HG03354 (cell line): ENCODE measurements at regions not wholly inside any gene's neighbourhood (a gene's known extent, or its start where the extent isn't known, plus 50 kb on each side); places are given as distances from the start of the nearest gene placed in this dataset.
"Not testable (repeated sequence)": the region's sequence is repeated elsewhere in the genome, so short reads cannot be mapped to it uniquely, and the experiment has no call there.

ENCODE experiments used
- ATAC-seq: cut with Tn5 transposase; IDR thresholded peaks from one replicate; pipeline ENCODE4 v1.9.1; 2021; ENCODE audit warnings: mild to moderate bottlenecking; ENCODE audit not compliant: unreplicated experiment, poor library complexity, severe bottlenecking

DNA sequence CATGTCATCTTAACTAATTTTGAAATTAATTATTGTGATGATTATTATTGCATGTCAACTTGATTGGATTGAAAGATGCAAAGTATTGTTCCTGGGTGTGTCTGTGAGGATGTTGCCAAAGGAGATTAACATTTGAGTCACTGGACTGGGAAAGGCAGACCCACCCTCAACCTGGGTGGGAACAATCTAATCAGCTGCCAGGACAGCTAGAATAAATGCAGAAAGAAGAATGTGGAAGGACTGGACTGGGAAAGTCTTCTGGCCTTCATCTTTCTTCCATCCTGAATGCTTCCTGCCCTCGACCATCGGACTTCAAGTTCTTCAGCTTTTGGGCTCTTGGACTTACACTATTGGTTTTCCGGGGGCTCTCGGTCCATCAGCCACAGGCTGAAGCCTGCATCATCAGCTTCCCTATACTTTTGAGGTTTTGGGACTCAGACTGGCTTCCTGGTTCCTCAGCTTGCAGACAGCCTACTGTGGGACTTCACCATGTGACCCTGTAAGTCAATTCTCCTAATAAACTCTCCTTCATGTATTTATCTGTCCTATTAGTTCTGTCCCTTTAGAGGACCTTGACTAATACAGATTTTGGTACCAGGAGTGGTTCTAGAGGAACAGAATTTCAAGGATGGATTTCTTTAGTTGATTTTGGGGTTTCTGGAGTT lies 959.8 kb downstream of the ANKRD7 start:
- no peak for ATAC-seq

DNA sequence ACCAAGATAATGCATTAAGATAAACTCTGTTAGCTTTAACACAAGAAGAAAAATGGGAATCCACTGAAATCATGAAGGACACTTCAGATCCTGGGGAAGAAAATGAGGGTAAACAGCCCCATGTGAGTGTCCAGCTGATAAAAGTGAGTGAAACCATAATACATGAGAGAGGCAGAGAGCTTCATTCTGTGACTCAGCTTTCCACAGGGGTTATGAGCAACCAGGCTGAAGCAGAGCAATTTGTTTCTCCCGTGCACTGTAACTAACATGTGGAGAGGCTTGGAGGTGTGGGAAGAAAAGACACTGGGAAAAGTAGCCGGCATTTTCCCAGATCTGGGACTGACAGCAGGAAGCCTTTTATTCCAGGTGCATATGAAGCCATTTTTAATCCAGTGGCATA lies 971.7 kb downstream of the ANKRD7 start:
- no peak for ATAC-seq

DNA sequence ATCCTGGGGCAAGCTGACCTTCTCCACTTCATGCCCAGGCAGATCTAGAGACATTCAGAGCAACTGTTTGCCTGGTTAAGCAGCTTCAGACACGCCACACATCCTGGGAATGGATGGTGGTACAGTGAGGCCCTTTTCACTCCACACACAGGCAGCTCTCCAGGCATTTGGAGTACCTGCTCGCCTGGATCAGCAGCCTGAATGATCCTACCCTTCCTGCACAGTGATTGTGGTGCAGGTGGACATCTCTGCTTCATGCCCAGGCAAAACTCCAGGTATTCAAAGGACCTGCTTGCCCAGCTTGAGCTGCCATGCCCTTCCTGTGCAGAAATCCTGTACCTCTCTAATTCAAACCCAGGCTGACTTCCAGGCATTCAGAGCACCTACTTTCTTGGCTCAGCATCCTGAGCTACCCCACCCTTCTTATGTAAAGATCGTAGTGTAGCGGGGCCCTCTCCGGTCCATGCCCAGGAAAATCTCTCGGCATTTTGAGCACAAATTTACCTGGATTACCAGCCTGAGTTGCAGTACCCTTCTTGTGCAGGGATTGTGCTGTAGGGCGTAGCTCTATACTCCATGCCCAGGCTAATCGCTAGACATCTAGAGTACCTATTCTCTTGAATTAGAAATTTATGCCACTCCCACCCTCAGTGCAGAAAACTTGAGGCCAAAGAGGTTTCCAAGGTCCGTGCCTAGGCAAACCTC lies 972.8 kb downstream of the ANKRD7 start:
- no peak for ATAC-seq

DNA sequence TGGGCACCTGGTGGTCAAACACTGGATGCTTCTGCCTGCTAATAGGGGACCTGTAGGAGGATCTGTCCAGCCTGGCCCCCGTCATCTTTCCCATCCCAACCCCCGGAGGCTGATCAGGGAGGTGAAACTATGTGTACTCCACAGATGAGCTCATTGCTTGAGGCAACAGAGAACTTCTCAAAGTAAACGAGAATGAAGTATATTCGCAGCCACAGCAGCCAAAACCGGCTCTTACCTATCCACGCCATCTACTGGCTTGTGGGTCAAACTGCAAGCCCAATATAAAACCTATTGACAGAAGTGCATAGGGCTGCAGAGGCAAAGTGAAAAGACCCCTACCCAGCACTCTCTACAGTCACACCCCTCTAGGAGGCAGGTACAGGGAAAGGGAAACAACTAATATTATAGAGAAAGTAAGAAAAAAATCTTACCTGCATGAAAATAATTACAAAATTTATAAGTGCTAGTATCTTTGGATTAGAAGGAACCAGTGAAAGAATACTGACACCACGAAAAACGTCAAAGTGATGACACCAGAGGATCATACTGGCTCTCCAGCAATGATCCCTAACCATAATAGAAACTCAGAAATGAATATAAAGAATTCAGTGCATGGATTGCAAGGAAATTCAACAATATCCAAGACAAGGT lies 973.5 kb downstream of the ANKRD7 start:
- ATAC-seq: peak; percentile 95

DNA sequence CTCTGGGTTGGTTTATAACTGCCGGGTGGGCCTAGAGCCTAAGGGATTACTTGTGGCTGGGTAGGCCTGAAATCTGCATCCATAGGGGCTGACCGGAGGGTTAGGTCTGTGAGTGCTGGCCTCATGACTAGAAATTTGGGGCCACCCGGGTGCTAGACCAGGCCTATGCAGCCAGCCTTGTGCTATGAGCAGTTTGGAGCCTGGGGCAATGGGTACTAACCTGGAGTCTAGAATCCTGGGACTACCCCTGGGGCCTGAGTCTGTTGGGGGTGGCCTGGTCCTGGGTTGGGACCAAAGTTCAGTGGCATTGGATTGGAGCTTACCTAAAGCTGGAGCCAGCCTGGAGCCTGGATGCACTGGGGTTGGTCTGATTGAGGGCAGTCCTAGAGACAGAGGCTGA lies 995.2 kb downstream of the ANKRD7 start:
- no peak for ATAC-seq

DNA sequence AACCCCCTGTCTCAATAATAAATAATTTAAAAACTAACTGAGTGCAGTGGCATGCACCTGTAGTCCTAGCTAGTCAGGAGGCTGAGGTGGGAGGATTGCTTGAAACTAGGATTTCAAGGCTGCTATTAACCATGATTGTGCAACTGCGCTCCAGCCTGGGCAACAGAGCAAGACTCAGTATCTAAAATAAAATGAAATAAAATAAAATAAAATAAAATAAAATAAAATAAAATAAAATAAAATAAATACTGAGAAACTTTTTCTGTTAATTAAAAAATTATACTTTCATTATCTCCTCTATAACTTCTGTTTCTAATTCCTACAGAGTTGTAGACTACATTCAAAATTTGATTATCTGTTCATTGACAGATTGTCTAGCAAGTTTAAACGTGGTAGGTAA lies 999.4 kb downstream of the ANKRD7 start:
- ATAC-seq: no peak

DNA sequence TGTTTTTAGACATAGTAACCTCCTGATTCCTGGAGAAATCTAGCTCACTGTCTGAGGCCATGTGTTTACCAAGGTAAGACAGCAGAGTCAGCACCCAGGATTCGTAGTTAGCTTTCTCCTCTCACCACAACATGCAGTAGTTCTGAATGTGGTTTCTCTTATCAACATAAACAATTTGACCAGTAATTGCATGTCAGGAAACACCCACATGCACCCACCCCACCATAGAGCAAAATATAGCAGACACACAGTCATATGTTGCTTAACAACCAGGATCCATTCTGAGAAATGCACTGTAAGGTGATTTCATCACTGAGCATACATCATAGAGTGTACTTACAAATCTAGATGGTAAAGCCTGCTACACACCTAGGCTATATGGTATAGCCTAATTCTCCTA lies 1004.0 kb downstream of the ANKRD7 start:
- no peak for ATAC-seq

DNA sequence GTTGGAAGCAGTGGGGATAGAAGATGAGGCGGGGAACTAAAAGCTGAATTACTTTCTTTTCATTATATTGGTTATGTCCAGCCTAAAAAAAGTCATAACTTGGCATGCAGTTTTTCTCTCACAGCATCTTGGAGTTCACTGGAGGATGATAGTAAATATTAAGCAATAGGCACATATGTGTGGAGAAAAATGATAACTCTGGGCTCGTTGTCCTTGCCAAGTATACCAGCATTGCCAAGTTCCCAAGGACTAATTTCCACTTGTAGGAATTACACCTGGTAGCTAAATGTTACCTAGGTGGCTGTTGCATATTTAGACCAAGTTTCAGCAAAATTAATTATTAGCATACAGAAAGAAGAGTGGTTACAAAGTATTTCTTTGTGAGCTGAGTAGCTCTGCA lies 1007.6 kb downstream of the ANKRD7 start:
- ATAC-seq: no peak

DNA sequence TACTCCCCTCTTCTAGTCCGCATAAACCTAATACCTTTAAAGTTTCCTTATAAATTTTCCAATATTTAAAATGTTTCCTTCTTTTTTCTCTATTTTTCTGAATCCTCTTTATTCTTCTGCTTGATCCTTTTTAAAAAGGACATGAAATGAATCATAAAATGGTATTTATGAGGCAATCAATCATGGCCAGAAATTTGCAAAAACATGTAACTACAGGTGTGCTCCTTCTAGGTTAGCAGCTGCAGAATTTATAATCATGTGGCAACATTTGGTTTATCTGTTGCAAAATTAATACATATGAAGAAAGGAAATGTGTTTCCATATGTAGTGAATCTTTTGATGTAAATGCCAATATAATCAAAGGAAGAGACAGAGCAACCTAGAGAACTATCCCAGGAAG lies 1008.5 kb downstream of the ANKRD7 start:
- no peak for ATAC-seq

DNA sequence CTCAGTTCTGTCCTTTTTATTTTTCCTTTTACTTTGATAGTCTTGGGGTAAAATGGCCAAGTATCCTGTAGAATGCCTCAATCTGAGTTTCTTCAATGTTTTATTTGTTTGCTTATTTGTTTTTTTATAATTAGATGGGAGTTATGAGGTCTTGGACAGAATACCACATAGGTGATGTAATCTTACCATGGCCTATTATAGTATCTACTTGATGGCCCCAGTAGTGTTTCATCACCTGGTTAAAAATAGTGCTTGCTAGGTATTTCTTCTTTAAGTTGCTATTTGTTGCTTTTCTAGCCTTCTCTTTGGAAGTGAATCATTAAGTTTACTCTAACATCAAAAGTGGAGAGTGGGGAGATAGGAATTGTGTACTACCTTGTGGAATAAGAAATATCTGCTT lies 1020.0 kb upstream of the KCND2 start:
- no peak for ATAC-seq

DNA sequence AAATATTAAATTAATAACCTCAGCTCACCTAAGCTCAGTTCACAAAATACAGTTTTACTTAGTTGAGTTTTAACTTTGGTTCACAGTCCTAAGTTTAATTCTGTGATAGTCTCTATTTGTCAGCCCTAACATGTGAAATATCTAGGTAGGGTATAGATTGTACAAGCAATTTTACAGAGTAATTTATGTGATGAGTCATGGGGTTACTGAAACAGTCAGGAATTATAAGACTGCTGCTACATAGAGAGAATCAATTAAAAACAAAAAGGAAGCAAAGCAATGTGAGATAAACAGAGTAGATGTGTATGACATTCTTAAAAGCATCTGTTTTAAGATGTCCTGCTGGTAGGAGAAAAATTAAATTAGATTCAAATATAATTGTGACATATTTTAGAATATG lies 1018.2 kb upstream of the KCND2 start:
- ATAC-seq: no peak

DNA sequence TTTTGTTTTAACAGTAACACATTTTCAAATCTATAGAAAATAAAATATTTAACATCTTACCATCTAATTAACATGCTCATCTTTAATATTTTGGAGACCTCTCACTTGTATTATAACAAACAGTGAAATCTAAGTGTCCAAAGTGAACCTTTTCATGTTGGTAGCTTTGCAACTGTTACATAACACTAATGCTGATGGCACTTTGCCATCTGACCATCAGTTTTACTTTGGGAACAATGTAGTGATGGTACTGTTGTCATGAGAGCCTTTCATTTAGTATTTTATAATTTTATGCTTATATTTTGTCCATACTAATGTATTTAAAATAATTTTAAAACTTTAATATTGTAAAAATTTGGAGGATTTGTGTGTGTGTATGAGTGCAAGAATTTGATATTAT lies 1017.0 kb upstream of the KCND2 start:
- no peak for ATAC-seq

DNA sequence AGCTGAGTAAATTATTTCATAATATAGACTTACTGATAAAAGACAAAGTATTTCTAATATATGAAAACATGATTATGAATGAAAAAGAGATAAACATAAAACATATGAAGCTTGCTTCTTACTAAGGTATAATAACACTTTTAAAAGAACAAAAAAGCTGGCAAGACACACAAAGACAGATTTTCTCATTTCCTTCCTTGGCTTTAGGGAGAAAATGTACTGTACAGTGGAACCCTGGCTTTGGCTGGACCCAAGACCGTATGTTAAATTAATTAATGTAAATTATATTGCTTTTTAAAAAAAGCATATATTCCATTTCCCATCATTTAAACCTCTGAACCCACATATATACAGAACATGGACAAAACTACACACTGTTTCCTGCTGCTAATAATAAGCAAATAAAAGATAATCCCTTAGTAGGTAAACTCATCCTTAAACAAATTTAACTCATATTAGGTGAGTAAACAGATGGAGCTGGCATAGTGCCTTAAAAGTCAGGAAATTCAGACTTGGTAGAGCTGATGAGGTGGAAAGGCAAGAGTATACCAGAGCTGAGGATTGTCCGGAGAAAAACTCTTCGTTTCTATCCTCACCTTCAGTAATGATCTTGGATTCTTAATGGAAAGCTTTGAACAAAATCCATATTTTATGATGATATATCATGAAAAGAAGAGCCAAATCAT lies 1016.4 kb upstream of the KCND2 start:
- ATAC-seq: no peak

DNA sequence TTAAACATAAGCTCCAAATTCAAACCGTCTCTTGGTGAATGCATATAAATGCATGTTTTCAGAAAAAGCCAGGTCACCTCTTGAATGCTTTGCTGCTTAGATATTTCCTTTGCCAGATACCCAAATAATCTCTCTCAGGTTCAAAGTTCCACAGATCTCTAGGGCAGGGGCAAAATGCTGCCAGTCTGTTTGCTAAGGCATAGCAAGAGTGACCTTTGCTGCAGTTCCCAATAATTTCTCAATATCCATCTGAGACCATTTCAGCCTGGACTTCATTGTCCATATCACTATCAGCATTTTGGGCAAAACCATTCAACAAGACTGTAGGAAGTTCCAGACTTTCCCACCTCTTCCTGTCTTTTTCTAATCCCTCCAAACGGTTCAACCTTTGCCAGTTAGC lies 1006.2 kb upstream of the KCND2 start:
- not testable (repeated sequence) for ATAC-seq

DNA sequence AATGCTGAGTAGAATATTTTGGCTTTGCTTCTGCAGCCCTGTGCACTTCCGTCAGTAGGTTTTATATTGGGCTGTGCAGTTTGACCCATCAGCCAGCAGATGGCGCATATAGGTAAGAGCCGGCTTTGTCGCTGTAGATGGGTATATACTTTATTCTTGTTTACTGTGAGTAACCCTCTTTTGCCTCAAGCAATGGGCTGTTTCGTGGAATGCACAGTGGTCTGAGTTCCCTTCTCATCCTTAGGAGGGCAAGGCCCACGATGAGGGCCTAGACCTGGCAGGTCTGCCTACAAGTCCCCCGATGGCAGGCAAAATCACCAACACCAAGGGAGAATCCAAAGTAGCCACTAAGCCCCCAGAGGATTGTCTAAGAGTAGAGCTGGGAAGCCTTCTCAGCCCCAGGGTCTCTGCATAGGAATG lies 1002.9 kb upstream of the KCND2 start:
- peak; percentile 98 for ATAC-seq

DNA sequence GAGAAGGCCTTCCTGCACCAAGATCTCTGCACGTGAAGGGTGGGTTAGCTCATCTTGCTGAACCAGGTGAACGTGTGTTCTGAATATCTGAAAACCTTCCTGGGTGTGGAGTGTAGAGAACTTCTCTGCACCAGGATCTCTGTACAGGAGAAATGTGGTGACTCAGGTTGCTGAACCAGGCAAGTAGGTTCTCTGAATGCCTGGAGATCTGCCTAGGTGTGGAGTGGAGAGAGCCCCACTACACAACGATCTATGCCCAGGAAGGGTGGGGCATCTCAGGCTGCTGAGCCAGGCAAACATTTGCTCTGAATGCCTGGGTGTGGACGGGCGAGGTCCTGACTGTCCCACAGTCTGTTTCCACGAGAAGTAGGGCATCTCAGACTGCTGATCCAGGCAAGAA lies 1002.3 kb upstream of the KCND2 start:
- ATAC-seq: no peak

DNA sequence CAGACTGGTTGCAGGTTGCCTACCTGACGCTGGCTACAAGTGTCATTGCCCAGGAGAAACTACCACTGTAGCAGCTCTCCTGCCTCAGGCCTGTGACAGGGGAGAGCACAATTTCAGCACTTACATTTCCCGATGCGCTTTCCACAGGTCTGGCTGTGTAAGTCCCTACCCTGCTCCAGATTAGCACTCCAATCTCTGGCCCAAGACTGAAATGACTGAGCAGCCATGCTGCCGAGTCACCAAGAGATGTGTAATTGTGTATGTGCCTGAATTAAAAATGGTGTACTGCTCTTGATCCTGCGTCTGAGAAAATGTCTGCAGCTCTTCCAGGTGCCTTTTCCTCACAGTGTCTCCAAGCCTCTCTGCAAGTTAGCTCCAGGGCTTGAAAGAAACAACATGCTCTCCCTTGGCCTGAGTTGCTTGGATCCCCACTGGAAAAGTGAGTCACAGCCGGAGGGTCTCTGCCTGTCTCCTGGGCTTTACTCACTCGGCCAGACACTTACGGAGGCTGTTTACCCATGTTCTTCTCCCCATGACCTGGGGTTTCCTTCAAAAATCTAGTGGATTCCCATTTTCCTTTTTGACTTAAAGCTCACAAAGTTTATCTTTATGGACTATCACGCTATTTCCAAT lies 1001.7 kb upstream of the KCND2 start:
- ATAC-seq: no peak

DNA sequence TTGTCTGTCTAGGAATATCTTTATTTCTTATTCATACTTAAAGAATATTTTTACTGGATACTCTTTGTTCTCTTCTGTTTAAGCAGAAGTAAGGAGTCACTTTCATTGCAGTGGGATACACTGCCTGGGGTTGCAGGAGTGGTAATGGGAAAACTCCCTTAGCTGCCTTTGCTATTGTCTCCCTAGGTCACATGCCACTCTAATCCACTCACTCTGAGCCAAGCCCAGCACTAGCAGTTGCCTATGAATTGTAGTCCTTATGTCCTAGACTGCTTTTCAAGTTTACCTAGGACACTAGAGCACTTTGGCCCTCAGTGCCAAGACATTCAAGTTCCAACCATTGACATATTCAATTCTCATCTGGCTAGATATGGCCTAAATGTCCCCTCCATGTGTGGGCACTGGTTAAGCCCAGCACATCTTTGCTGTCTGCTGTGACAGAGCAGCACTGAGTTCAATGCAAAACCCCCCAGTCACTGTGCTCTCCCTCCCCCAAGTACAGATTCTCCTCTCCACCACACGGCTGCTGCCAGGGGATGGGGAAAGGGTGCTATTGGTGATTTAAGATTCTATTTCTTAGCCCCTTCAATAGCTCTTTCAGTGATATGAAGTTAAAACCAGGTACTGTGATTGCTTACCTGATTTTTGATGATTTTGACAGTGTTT lies 991.7 kb upstream of the KCND2 start:
- ATAC-seq: no peak

DNA sequence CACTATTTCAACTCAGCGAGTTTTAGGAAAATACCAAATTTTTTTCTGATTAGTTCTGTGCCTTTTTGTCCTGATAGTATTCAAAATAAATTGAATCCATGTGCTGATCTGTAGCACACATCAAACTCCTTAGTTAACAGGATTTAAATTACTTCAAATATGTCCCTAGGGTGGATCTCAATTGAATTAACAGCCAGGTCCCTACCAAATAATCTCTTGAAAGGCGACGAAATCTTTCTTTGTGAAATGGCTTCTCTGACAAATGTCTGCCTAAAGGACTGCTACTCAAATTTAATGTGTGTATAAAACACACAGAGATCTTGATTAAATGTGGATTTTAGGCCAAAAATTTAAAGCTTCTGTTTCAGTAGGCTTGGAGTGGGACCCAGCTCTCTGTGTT lies 989.6 kb upstream of the KCND2 start:
- no peak for ATAC-seq

DNA sequence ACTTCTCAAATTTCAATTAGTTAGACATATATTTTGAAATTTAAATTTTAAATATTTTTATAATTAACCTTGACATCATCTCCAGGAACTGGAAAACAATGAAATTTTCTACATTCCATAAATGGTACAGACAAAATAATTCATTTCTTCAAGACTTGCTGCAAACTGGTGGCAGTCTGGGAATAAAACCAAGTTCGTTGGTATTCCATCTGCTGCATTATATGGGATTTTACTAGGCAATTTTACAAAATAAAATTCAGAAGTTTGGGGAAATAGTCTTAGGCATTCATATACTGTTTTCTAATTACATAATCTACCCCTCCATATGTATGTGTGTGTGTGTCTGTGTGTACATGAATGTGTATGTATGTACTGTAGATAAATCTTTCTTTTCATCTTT lies 984.6 kb upstream of the KCND2 start:
- ATAC-seq: no peak
